SU-DHL-6 (cell line): ENCODE measurements at regions not wholly inside any gene's neighbourhood (a gene's known extent, or its start where the extent isn't known, plus 50 kb on each side); places are given as distances from the start of the nearest gene placed in this dataset.

ENCODE experiments used
- H2AFZ ChIP-seq: fragments of 200-600 bp; sonication (generic); 2 replicates; pipeline ENCODE4 v1.6.1; 2014; ENCODE audit warnings: low read depth, mild to moderate bottlenecking, moderate library complexity, mixed read lengths, antibody characterized with exemption, low read length; ENCODE audit not compliant: severe bottlenecking
- H3F3A ChIP-seq: fragments of 200-600 bp; shearing (Covaris generic); 2 replicates; pipeline ENCODE4 v1.6.0; 2016; ENCODE audit warnings: antibody characterized with exemption, mild to moderate bottlenecking; ENCODE audit not compliant: insufficient read depth
- H3K27ac ChIP-seq: fragments of 200-600 bp; sonication (generic); 2 replicates; pipeline ENCODE4 v1.5.1; 2016; ENCODE audit warnings: low read depth, mild to moderate bottlenecking, low read length, moderate library complexity, mixed read lengths
- H3K27me3 ChIP-seq: fragments of 200-600 bp; sonication (generic), shearing (Covaris generic); 2 replicates; pipeline ENCODE4 v1.6.0; 2014; ENCODE audit warnings: mild to moderate bottlenecking, low read length
- H3K36me3 ChIP-seq: fragments of 200-600 bp; sonication (generic); 2 replicates; pipeline ENCODE4 v1.6.1; 2014; ENCODE audit warnings: mild to moderate bottlenecking, low read length, mixed read lengths
- H3K4me2 ChIP-seq: fragments of 300-600, 200-600 bp; shearing (Covaris generic), sonication (generic); 2 replicates; pipeline ENCODE4 v1.6.0; 2014; ENCODE audit warnings: low read length, low read depth, mild to moderate bottlenecking; ENCODE audit not compliant: poor library complexity, severe bottlenecking
- H3K4me3 ChIP-seq: fragments of 200-600 bp; sonication (generic); 2 replicates; pipeline ENCODE4 v1.5.1; 2014; ENCODE audit warnings: antibody characterized with exemption, low read length, mild to moderate bottlenecking, mixed read lengths; ENCODE audit not compliant: insufficient read depth, poor library complexity, severe bottlenecking
- H3K79me2 ChIP-seq: fragments of 200-600 bp; sonication (generic); 2 replicates; pipeline ENCODE4 v1.6.1; 2014; ENCODE audit warnings: mild to moderate bottlenecking, low read length, moderate library complexity; ENCODE audit not compliant: insufficient read depth
- H3K9ac ChIP-seq: fragments of 200-600 bp; sonication (generic); 2 replicates; pipeline ENCODE4 v1.7.0; 2014; ENCODE audit warnings: mild to moderate bottlenecking, low read length
- H3K9me2 ChIP-seq: fragments of 200-600 bp; sonication (generic); replicated peaks from 2 replicates; pipeline ENCODE4 v1.6.1; 2014; ENCODE audit warnings: low read length; ENCODE audit not compliant: insufficient read depth
- H3K9me3 ChIP-seq: fragments of 200-600 bp; sonication (generic); 2 replicates; pipeline ENCODE4 v1.6.1; 2014; ENCODE audit warnings: low read length, mixed read lengths; ENCODE audit not compliant: insufficient read depth
- H4K20me1 ChIP-seq: fragments of 200-600 bp; sonication (generic); 2 replicates; pipeline ENCODE4 v1.6.1; 2014; ENCODE audit warnings: low read depth, mild to moderate bottlenecking, antibody characterized with exemption, low read length, moderate library complexity, mixed read lengths
- EZH2phosphoT487 ChIP-seq: fragments of 200-600 bp; sonication (generic), shearing (Covaris generic); conservative IDR thresholded peaks from 2 replicates; pipeline ENCODE4 v1.6.1; 2018; ENCODE audit warnings: mild to moderate bottlenecking, antibody characterized with exemption, low read length, moderate library complexity, mixed read lengths
- TF ChIP-seq, protein P1 (sequence below): fragments of 200-600 bp; sonication (generic); IDR thresholded peaks from one replicate; pipeline ENCODE4 v1.5.1; 2017; ENCODE audit warnings: antibody characterized with exemption, mild to moderate bottlenecking, low read length, moderate library complexity; ENCODE audit not compliant: insufficient read depth, poor library complexity, severe bottlenecking

DNA sequence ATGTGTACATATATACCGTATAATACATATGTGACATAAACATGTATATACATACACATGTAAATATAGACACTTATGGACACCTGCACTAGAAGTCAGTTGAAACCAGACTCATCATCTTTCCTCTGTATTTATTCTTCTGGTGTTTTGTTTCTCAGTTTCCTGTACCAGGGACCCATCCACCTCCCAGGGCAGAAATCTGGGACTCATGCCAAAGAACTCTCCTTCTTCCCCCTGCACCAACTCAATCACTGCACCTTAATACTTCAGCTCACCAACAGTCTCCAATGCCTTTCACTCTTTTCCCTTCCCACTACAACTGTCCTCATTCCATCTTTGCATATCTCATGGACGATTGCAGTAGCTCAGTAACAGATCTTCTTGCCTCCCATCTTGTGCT is 428.0 kb downstream of the FBXO15 start:
- no peak for TF ChIP-seq EZH2phosphoT487
- TF ChIP-seq, protein P1, sequence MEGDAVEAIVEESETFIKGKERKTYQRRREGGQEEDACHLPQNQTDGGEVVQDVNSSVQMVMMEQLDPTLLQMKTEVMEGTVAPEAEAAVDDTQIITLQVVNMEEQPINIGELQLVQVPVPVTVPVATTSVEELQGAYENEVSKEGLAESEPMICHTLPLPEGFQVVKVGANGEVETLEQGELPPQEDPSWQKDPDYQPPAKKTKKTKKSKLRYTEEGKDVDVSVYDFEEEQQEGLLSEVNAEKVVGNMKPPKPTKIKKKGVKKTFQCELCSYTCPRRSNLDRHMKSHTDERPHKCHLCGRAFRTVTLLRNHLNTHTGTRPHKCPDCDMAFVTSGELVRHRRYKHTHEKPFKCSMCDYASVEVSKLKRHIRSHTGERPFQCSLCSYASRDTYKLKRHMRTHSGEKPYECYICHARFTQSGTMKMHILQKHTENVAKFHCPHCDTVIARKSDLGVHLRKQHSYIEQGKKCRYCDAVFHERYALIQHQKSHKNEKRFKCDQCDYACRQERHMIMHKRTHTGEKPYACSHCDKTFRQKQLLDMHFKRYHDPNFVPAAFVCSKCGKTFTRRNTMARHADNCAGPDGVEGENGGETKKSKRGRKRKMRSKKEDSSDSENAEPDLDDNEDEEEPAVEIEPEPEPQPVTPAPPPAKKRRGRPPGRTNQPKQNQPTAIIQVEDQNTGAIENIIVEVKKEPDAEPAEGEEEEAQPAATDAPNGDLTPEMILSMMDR, result no peak
- Histone ChIP-seq H4K20me1 (no peaks in the 10 kb centered on the region), H3K9ac (no peak overlapping the region), H3K27ac (no peak overlapping the region), H3F3A (no peaks in the 10 kb centered on the region), H3K27me3 (no peaks in the 10 kb centered on the region), H3K4me3 (no peak overlapping the region), H3K79me2 (no peaks in the 10 kb centered on the region), H2AFZ (no peak overlapping the region), H3K36me3 (no peaks in the 10 kb centered on the region), H3K9me2 (no peaks in the 10 kb centered on the region), H3K4me2 (no peak overlapping the region), H3K9me3 (no peaks in the 10 kb centered on the region)

DNA sequence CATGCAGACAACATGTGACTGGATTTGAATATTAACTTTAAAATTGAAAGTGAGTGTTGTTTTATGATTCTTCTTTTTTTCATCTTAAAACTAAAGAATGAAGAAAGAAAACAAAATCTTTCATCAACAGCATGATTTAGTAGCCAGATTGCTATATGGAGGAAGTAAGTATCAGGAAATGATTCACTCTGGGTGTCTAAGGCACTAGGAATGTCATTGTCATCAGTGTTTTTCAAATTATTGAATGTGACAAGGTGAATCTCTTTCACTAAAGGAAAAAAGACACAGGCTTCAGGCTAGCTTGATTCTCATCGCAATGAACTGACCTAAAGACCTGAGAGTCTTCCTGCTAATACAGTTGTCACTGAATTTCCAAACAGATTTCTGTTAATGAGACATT is 430.1 kb downstream of the FBXO15 start:
- H3K4me2 ChIP-seq, result no peak overlapping the region
- H4K20me1 ChIP-seq, result no peaks in the 10 kb centered on the region
- no peaks in the 10 kb centered on the region for H3K9me2 ChIP-seq
- no peak overlapping the region for H3K4me3 ChIP-seq
- TF ChIP-seq EZH2phosphoT487, result no peak
- TF ChIP-seq, protein P1, result no peak
- no peak overlapping the region for H3K9ac ChIP-seq
- H3K9me3 ChIP-seq, result no peaks in the 10 kb centered on the region
- H3K79me2 ChIP-seq, result no peaks in the 10 kb centered on the region
- no peaks in the 10 kb centered on the region for H3K27me3 ChIP-seq
- no peak overlapping the region for H3K27ac ChIP-seq
- H3K36me3 ChIP-seq, result no peaks in the 10 kb centered on the region
- H2AFZ ChIP-seq, result no peak overlapping the region
- no peaks in the 10 kb centered on the region for H3F3A ChIP-seq

DNA sequence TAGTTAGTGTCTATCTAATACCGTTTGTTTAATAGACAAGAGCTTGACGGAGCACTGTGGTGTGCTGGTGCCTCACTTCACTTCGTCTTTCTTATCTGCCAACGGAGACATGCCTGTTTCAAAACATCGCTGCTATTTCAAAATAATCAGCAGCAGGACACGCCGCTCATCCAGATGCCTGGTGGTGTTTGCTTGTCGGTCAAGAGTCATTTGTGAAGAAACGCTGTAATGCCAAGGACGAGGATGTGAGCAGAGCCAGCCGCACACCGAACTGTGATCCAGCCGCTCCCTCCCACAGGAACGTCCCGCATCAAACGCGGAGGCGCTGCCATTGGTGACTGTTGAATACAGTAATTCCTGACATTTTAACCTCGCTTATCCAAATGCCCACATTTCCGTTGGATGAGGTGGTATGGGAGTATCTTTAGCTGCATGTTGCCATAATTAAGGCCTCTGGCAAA is 432.4 kb downstream of the FBXO15 start:
- H4K20me1 ChIP-seq, result no peaks in the 10 kb centered on the region
- TF ChIP-seq EZH2phosphoT487, result no peak
- TF ChIP-seq, protein P1, result no peak

More for the DNA sequence above, 432.4 kb downstream of the FBXO15 start:
- Histone ChIP-seq H3K79me2 (no peaks in the 10 kb centered on the region), H3K27ac (no peak overlapping the region), H3F3A (no peaks in the 10 kb centered on the region), H3K27me3 (no peaks in the 10 kb centered on the region), H3K36me3 (no peaks in the 10 kb centered on the region), H3K9ac (no peak overlapping the region), H3K4me2 (no peak overlapping the region), H2AFZ (no peak overlapping the region), H3K9me2 (no peaks in the 10 kb centered on the region), H3K9me3 (no peaks in the 10 kb centered on the region), H3K4me3 (no peak overlapping the region)
